Superior temporal gyrus (tissue), 1 donor: ENCODE measurements at regions not wholly inside any gene's neighbourhood (a gene's known extent, or its start where the extent isn't known, plus 50 kb on each side); places are given as distances from the start of the nearest gene placed in this dataset.
"Not testable (repeated sequence)": the region's sequence is repeated elsewhere in the genome, so short reads cannot be mapped to it uniquely, and the experiment has no call there.

ENCODE experiments used
- DNase-seq: peaks from one replicate; pipeline ENCODE4 v3.0.0-alpha.2; 2016; ENCODE audit errors: extremely low spot score

DNA sequence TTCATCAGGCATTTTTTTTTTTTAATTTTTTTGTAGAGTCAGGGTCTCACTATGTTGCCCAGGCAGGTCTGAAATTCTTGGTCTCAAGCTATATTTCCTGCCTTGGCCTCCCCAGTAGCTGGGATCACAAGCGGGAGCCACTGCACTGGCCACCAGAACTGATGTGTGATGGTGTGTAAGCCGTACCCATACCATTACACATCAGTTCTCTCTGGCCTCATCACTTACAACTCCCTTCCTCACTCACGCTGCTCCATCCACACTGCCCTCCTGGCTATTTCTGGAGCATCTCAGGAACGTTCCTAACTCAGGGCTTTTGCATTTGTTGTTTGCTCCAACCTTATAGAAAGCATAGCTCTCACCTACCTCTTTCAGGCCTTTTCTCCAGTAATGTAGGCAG, 834.5 kb upstream of the ID2 start:
- no peak for DNase-seq

DNA sequence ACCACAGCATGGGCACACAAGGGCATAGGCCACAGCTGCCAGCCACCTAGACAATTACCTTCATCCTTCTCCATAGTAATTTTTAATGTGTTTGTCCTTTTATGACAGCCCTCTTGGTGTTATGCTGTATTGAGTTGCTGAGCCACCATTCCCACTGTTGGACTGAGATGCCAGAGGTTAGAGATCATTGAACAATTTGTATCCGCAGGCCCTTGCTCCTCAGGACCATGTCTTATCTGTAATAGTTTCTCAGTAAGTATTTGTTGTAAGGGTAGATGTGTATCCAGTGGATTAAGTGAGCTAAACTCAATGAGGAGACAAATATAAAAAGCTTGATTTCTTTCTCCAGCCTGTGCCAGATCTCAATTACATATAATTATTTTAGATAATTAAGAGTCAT, 832.8 kb upstream of the ID2 start:
- DNase-seq: no peak

DNA sequence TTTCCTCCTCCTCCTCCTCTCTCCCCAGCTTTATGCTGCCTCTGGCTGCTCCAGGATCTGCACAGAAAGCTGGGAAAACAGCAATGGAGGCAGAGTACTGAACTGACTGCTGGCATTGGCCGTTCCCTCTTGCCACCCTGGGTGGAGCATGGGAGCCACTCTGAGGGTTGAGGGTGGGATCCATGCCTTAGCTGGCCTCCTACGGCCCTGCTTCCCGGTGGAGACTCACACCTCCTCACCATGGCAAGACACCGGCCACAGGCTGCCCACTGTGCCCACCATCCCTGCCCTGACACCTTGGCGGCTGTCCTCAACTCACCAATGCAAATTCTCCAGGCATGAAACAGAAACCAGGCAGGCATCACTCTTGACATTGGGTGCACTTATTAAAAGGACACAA, 832.3 kb upstream of the ID2 start:
- DNase-seq: no peak

DNA sequence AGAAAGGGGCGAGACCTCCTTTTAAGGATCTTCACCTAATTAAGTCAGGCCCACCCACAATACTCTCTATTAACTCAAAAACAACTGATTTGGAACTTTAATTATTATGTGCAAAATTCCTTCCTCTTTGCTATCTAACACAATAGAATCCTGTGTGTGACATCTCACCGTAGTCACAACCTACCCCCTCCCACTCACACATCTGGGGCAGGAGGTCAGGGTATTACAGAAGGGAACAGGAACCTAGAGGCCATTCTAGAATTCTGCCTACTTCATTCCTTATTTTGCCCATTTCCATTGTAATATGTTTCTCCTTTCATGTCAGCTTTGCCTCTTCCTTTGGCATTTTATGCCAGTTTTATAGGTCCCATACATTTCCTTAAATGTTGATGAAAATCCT, 829.3 kb upstream of the ID2 start:
- no peak for DNase-seq

DNA sequence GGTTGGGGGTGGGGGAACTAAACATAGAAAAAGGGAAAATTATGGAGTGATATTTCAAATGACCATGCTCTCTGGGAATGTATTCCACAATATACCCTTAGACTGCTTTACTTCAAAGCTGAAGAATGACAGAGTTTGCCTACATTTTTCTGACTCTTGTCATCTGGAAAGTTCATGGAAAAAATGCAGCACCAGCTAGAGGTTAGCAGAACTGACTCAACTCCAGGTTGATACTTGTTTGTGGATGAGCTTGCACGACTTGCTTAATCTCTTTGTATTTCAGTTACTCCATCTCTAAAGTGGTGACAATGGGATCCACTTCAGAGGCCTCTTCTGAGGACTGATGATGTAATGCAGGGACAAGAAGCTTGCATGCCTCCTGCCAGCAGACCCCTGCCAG, 824.0 kb upstream of the ID2 start:
- DNase-seq: no peak

DNA sequence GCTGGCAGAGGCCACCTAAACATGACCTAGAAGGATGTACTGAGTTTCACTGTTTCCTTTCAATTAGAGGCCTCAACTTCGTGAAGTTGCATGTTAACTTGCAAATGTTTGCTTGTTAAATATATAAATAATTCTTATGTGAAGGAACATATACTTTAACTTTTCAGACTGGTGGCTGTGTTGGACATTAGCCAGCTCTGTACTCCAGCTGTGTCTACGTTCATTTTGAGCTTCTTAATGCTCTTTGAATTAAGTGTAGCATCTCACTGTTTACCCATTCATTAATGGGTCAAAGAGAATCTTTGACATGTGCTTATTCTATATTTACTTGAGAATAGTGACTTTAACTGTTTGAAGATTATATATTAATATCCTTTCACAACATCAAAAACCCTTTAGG, 823.2 kb upstream of the ID2 start:
- no peak for DNase-seq

DNA sequence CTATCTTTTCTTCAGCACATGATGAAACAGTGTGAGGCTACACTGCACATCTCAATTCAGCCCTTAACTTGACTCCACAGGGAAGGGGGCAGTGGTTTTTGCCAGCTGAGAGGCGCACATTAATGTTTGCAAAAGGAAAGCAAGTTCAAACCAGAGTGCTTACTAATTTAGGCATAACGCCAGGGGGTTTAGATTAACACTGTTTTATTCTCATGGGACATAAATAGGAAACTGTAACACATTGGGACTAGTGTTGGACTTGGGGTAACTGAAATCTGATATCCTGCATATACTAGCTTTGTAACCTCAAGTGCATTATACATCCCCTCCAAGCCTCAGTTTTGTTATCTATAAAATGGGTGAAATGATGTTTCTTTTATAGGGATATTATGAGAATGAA, 821.2 kb upstream of the ID2 start:
- no peak for DNase-seq

DNA sequence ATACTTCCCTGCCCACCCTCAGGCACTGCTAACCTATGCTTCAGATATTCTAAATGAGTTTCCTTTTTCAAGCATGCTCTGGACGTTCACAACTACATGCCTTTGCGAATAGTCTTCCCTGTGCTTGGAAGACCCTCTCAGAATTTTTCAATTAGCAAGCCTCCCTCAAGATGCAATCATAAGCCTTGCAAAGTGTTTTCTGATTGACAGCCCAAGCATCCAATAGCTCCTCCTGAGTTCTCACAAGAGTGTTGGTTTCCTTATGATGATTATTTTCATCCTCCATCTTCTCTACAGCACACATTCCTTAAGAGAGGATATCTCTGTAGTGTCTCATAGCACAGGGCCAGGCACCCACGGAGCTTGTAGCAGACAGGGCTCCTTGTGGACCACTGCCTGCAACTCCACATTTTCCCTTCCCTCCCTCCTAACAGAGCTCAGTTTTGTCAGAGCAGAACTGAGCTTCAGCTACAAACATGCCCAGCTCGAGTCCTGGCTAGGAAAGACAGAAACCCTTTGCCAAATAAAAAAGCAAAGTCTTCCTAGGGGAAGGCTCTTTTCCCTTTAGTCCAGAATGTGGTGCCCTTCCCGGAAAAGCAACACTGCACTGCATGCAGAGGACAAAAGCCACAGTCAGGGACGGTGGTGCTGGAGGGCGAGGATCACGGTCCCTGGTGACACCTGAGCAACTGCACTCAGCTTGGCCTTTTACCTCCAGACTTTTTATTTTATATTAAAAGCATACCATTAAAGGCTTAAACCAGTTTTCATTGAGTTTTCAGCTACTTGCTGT, 819.8 kb upstream of the ID2 start:
- no peak for DNase-seq

DNA sequence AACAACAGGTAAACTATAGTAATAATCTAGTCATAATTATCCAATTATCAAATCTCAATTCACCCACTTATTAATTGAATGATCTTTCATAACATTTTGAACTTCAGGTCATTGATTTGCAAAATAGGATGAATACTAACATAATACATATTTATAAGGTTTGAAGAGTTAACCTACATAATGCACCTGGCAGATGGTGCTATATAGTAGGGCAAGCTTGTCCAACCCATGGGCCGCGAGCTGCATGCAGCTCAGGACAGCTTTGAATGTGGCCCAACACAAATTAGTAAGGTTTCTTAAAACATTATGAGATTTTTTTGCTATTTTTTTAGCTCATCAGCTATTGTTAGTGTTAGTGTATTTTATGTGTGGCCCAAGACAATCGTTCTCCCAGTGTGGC, 815.8 kb upstream of the ID2 start:
- no peak for DNase-seq

DNA sequence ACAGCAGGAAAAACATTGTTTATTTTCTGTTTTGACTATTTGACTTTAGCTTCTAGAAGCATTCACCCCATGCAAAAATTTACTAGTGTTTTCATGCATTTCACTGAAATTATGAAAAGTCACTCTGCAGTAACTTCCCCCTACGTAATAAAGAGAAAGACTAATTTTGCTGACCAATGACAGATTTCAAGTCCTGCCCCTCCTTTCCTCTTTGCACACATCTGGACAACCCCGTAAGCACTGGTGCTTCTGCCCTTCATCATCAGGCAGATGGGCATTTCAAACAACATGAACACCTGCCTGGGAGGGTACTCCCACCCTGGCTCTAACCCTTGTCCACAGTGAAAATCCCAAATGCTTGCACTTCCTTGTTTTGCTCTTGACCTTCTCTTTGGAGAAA, 815.0 kb upstream of the ID2 start:
- no peak for DNase-seq

DNA sequence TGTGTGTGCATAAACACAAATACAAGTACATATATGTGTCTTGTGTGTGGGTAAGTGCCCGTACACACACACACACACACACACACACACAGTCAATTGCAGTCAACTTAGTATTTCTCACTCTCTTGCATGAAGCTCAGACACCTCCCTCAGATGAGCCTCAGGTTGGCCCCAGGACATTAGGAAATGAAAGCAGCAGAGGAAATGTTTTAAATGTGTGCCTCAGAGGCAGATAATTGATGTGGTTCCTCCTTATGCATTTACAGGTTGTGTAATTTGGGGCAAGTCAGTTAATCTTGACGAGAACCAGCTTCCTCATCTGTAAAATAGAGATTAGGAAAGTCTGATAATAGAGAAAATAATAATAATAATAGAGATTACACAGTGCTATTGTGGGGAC, 814.0 kb upstream of the ID2 start:
- no peak for DNase-seq

DNA sequence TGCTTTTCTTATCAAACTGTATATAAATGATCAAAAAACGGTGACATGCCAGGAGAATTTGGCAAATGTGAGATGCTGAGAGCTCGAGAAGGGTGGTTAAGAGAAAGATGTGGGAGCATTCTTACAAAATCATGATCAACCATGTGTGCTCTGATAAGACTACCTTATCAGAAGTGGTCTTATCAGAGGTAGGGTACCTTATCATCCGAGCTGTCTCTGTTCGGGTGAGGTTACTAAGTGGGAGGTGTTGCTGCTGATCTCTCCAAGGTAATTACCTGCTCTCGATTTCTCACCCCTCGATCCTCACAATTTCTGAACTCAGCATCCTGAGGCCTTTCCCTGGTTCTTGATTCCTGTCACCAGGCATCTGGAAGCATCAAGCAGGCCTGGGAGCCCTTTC, 813.0 kb upstream of the ID2 start:
- DNase-seq: no peak

DNA sequence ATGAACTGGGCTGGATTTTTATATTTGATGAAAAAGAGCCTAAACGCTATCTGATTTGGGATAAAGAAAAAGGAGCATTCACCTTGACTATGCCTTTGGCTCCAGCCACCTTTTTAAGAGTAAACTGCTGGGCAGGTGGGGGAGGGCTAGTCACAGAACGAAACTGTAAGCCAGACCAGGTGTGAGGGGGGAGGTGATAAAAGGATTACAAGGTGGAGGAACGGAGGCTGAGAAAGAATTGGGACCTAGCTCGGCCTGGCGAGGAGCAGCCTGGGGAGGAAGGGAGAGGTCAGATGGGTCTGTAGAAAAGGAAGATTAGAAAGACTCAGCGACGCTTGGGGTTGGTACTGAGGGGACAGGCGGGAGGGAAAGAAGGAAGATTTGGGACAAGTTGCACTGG, 805.4 kb upstream of the ID2 start:
- not testable (repeated sequence) for DNase-seq

DNA sequence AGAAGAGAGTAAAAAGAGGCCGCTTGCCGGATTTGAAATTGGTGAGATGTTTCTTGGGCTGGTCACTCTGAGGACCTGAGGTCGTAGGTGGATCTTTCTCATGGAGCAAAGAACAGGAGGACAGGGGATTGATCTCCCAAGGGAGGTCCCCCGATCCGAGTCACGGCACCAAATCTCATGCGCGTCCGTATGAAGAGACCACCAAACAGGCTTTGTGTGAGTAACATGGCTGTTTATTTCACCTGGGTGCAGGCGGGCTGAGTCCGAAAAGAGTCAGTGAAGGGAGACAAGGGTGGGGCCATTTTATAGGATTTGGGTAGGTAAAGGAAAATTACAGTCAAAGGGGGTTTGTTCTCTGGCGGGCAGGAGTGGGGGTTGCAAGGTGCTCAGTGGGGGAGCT, 803.6 kb upstream of the ID2 start:
- not testable (repeated sequence) for DNase-seq

DNA sequence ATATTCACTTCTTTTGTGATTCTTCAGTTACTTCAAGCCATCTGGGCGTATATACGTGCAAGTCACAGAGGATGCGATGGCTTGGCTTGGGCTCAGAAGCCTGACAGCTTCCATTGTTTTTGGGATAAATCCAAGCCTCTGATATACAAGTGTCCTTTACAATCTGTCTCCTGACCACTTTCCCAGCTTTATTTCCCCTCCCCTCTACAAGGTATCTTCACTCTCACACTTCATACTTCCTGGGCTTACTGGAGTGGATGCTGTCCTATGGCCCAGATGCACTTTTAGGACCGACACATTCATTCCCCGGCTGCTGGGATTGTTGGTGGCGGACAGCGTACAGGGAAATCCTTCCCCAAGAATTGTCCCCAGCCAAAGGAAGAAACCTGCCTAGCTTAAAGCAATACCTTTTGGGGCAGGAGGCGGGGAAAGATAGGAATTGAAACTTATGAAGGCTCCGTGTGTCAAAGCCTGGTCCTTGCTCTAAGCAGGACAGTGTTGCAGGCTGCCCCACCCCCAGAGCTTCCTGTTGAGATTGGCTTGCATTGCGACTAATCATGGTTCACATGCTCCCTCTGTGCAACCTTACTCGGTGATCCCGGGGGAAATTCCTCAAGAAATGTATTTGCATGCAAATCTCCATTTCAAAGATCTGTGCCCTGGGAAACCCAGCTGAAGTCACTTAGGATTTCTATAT, 802.9 kb upstream of the ID2 start:
- DNase-seq: no peak

DNA sequence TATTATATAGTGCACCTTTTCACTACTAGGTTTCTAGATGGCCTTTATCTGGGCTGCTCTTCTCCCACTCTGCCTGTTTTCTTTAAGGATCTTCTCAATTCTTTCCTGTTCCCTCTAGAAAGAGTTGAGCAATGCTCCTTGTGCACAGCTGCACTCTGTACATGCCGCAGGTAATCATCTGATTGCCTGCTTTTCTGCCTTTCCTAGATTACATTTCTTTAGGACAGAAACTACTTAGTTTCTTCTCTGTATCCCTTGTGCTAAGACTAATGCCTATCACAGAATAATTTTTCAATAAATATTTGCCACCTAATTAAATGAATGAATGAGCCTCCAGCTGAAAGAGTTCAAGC, 802.4 kb upstream of the ID2 start:
- no peak for DNase-seq

DNA sequence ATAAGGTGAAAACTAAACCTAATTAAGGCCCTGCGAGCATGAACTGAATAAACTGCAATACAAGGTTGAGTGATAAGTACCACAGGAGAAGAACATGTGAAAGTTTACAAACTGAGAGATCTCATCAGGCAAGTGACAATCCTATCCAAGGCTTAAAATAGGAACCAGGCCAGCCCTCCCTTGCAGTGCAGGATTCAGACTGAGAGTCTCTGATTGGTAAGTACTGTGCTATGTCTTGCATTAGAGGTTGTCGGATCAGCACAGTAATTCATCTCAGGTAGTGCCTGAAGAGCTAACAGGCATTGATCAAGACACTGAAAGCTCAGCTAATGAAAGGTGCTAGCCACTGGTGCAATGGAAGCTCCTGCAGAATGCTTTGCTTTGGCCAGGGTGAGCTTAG, 801.7 kb upstream of the ID2 start:
- DNase-seq: no peak

DNA sequence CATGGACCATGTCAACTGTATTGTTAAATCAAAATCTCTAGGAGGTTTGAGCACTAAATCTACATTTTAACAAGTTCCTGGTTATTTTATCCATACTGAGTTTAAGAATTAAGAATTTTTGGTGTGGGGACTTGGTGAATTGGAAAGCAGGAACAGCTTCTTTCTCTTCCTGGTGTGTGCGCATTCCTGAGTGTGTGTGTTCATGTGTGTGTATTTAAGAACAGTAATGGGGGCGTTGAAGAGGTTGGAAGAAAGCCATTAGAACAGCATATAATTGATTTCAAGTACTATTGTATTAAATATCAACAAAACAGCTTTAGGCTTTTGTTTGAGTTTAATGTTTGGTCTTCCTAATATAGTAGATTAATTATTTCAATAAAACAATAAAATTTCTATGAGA, 801.3 kb upstream of the ID2 start:
- DNase-seq: no peak

DNA sequence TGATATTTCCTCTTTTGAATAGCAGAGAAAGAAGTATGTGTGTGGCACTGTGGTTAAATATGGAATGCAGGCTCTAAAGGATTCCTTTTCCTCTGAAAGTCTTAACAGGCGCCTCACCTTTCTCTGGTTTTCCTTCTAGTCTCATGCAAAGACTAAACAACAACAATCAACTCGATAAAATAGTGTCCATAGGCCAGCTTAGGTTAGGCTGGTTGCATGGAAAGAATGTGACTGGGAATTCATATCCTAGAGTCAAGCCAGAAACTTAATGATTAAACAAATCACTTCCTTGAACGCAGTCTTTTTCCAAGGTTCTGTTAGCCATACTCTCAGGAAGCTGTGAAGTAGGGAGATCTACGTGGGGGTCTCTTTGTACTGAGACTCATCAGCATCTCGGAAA, 800.8 kb upstream of the ID2 start:
- DNase-seq: no peak

DNA sequence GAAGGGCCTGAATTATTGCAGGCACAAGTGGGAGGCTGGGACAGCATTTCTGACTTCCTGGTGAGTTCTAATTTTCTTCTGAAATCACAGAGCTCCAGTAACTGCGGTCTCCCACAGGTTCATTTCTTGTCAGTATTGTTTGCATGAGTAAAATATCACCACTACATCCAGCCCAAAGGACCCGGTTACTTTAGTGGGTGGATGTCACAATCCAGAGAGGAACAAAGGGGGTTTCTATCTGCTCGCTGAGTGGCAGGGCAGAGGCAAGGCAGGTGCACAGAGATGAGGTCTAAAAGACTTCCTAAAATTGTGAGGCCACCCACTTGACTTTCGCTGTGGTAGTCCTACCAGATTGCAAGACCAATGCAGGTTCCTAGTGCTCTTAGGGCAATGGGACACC, 800.4 kb upstream of the ID2 start:
- no peak for DNase-seq

DNA sequence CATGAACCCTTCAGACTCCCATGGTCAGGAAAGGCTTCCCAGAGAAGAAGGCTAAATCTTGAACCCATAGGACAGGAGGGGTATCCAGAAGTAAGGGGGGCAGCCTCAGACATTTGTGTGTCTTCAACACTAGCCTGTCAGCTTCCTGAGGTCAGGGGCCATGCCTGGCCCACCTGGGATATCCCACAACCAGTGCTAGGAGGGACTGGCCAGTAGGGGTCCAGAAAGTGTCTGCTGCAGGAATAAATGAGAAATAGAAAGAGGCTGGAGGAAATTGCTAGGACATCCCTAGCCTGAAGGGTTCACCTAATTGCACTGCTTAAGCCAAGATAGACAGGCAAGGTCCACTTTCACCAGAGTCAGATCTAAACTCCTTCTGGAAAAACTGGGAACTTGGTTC, 799.6 kb upstream of the ID2 start:
- DNase-seq: no peak

DNA sequence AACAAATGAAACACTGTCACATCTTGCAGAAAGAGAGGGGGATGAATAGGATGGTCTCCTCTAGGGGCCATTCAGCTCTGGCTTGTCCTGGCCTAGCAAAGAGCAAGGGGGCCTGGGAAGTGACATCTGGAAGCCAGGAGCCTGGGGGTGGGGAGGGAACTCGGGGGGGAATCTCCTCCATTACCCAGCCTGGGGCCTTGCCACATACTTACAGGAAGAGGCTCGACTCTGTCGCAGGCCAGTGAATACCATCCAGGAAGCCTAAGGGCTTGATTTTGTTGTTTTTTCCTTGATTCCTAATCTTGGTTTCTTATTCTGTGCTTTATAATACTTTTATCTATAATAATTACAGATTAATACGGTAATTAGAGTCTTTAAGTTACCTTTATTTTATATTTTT, 797.5 kb upstream of the ID2 start:
- no peak for DNase-seq

DNA sequence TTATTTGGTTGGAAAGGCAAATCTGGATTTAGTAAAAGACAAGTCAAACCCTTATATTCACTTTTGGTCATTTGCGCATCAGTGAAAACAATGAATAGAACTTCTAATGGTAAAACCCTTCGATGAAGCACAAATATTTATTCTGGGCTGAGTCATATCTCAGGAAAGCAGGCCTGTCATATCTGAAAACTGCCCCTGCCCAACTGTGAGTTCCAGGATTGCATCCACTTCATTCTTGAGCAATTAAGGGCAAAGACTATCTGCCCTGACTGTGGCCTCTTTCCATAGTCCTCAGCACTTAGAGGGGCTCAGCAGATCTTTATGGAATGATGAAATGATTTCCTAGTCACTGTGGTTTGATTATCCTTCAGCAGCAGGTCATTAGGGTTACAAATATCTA, 795.2 kb upstream of the ID2 start:
- no peak for DNase-seq

DNA sequence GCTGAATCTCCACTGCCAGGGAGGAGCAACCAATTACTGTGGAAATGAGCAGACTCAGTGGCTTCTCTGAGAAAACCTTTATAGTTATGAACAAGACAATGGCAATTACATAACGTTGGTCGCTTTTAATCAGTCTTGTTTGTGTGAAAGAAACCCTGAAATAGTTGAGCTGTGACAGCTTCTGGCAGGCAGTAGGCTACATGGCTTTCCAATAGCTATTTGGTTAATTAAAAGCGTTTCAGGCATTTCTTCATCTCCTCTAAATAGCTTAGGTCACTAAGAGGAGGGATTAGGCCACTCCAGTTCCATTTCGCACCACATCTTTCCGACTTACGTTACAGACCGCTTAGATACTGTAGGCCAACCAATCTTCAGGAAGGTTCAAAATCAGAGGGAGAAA, 794.4 kb upstream of the ID2 start:
- DNase-seq: peak; percentile 25
